ENCODE measurements at regions not wholly inside any gene's neighbourhood (a gene's known extent, or its start where the extent isn't known, plus 50 kb on each side); places are given as distances from the start of the nearest gene placed in this dataset.

DNA sequence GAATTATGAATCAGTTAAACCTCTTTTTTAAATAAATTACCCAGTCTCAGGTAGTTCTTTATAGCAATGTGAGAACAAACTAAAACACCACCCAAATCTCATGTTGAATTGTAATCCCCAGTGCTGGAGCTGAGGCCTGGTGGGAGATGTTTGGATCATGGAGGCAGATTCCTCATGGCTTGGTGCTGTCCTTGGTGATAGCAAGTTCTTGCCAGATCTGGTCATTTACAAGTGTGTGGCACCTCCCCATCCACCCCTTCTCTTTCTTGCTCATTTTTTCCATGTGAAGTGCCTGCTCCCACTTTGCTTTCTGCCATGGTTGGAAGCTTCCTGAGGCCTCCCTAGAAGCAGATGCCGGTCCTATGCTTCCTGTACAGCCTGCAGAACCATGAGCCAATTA, 102.1 kb upstream of the ANO4 start:
- Histone ChIP-seq H3K9me3 (ENCODE audit: low read depth) (no peaks in the 10 kb centered on the region), H3F3A (ENCODE audit: insufficient read depth) (no peaks in the 10 kb centered on the region), H2AFZ (no peak overlapping the region), H3K79me2 (ENCODE audit: insufficient read depth) (no peaks in the 10 kb centered on the region), H3K27me3 (replicated peaks; ENCODE audit: insufficient read depth) (no peaks in the 10 kb centered on the region), H3K36me3 (ENCODE audit: low read depth) (no peaks in the 10 kb centered on the region), H3K27ac (no peak overlapping the region), H3K4me2 (ENCODE audit: unreplicated experiment) (no peak overlapping the region), H3K9ac (no peak overlapping the region), H3K4me1 (ENCODE audit: insufficient read depth) (no peaks in the 10 kb centered on the region), H3K9me2 (ENCODE audit: insufficient read depth) (no peaks in the 10 kb centered on the region), H3K4me3 (no peak overlapping the region), H4K20me1 (ENCODE audit: insufficient read depth) (no peaks in the 10 kb centered on the region)
- in situ Hi-C loops (cut with MboI): no loop called here
- no peak for DNase-seq
- TF ChIP-seq EZH2 (IDR thresholded peaks at IDR 0.05; ENCODE audit: insufficient read depth, poor library complexity, severe bottlenecking) (no peak), EZH2phosphoT487 (IDR thresholded peaks at IDR 0.05; ENCODE audit: insufficient read depth, low read depth) (no peak)
- 52 to 58% methylated on average over 1 of the region's 1 CpG for WGBS, 2 experiments (ENCODE audit: low coverage in 1 of 2, low lambda C conversion rate in 2 of 2, missing lambda C conversion rate in 2 of 2)

DNA sequence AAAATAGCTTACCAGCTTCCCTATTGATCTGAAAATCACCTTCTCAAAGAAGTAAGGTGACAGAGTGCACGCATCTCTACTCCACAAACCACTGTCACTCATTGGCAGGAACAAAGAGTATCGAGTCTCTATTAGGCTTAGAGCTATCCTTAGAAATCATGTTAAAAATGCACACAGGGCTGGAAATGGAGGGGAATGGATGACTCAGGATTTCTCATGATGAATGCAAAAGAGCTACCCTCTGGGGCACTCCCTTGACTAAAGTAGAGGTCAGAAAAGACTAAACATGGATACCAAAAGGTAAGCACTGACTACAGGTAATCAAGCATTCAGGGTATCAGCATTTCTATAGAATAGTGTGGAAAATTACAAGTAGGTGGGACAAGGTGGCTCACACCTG, 96.1 kb upstream of the ANO4 start:
- TF ChIP-seq EZH2 (IDR thresholded peaks at IDR 0.05; ENCODE audit: insufficient read depth, poor library complexity, severe bottlenecking) (no peak), EZH2phosphoT487 (IDR thresholded peaks at IDR 0.05; ENCODE audit: insufficient read depth, low read depth) (no peak)
- in situ Hi-C loops (cut with MboI): no loop called here
- no peaks in the 10 kb centered on the region for H3K79me2 ChIP-seq (ENCODE audit: insufficient read depth)
- H3F3A ChIP-seq (ENCODE audit: insufficient read depth): no peaks in the 10 kb centered on the region
- H3K4me1 ChIP-seq (ENCODE audit: insufficient read depth): no peaks in the 10 kb centered on the region
- H3K4me3 ChIP-seq: no peak overlapping the region
- H3K9me3 ChIP-seq (ENCODE audit: low read depth): no peaks in the 10 kb centered on the region
- WGBS, 2 experiments (ENCODE audit: low coverage in 1 of 2, low lambda C conversion rate in 2 of 2, missing lambda C conversion rate in 2 of 2): 81 to 83% methylated on average over 2 of the region's 2 CpGs
- no peak overlapping the region for H2AFZ ChIP-seq
- H3K4me2 ChIP-seq (ENCODE audit: unreplicated experiment): no peak overlapping the region
- no peak overlapping the region for H3K27ac ChIP-seq
- no peaks in the 10 kb centered on the region for H3K36me3 ChIP-seq (ENCODE audit: low read depth)
- H3K9ac ChIP-seq: no peak overlapping the region
- no peaks in the 10 kb centered on the region for H3K27me3 ChIP-seq (replicated peaks; ENCODE audit: insufficient read depth)
- no peaks in the 10 kb centered on the region for H3K9me2 ChIP-seq (ENCODE audit: insufficient read depth)
- peak; percentile 20 for DNase-seq
- no peaks in the 10 kb centered on the region for H4K20me1 ChIP-seq (ENCODE audit: insufficient read depth)

DNA sequence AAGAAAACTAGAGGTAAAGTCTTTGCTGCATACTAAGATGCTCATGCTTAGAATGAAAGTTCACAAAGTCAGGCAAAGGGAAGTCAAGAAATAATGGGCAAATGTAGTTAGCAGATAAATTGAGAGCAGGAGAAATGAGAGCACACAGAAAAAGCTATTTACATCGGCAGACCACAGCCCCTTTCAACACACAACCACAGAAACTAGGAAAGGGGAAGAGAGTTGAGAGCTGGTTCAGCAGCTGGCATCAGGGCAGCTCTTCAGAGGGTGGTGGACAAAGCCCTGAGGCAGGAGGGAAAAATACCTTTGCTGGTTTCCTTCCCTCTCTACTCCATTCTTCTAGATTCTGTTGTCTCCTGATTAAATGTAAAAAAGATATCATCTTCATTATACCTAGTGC, 95.4 kb upstream of the ANO4 start:
- H3K9ac ChIP-seq: no peak overlapping the region
- H3K4me3 ChIP-seq: no peak overlapping the region
- no peaks in the 10 kb centered on the region for H3K9me2 ChIP-seq (ENCODE audit: insufficient read depth)
- no peaks in the 10 kb centered on the region for H3K79me2 ChIP-seq (ENCODE audit: insufficient read depth)
- H3K4me1 ChIP-seq (ENCODE audit: insufficient read depth): no peaks in the 10 kb centered on the region
- TF ChIP-seq EZH2 (IDR thresholded peaks at IDR 0.05; ENCODE audit: insufficient read depth, poor library complexity, severe bottlenecking) (no peak), EZH2phosphoT487 (IDR thresholded peaks at IDR 0.05; ENCODE audit: insufficient read depth, low read depth) (no peak)
- no peak overlapping the region for H3K27ac ChIP-seq
- no peaks in the 10 kb centered on the region for H3K27me3 ChIP-seq (replicated peaks; ENCODE audit: insufficient read depth)
- H3F3A ChIP-seq (ENCODE audit: insufficient read depth): no peaks in the 10 kb centered on the region
- no peak overlapping the region for H3K4me2 ChIP-seq (ENCODE audit: unreplicated experiment)
- 14 to 54% methylated on average over 1 of the region's 1 CpG for WGBS, 2 experiments (ENCODE audit: low coverage in 1 of 2, low lambda C conversion rate in 2 of 2, missing lambda C conversion rate in 2 of 2)
- H4K20me1 ChIP-seq (ENCODE audit: insufficient read depth): no peaks in the 10 kb centered on the region
- no peaks in the 10 kb centered on the region for H3K9me3 ChIP-seq (ENCODE audit: low read depth)
- no peaks in the 10 kb centered on the region for H3K36me3 ChIP-seq (ENCODE audit: low read depth)
- in situ Hi-C loops (cut with MboI): no loop called here
- no peak overlapping the region for H2AFZ ChIP-seq
- no peak for DNase-seq

DNA sequence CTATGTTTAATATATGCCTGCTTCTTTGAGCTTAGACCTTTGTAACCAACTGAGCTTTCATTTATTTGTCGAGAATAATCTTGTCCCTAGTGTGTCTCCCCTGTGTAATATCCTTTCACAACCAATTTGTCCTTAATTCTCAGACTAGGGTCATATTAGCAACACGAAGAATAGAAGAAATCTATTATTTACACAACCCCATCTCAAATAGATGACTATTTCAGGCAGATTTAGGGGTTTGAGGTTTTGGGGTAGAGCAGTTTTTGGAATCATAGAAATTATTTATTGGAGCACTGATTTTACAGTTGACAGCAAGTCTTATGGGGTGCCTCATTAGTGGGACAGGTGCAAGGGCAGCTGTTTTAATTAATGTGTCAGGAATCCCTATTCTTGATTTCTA, 91.2 kb upstream of the ANO4 start:
- in situ Hi-C loops (cut with MboI): no loop called here
- Histone ChIP-seq H3K36me3 (ENCODE audit: low read depth) (no peaks in the 10 kb centered on the region), H2AFZ (no peak overlapping the region), H3F3A (ENCODE audit: insufficient read depth) (peaks cover 7% of the 10 kb centered on the region), H3K9me3 (ENCODE audit: low read depth) (no peaks in the 10 kb centered on the region), H3K27ac (no peak overlapping the region), H3K79me2 (ENCODE audit: insufficient read depth) (no peaks in the 10 kb centered on the region), H3K4me1 (ENCODE audit: insufficient read depth) (peaks cover 11% of the 10 kb centered on the region), H3K9me2 (ENCODE audit: insufficient read depth) (no peaks in the 10 kb centered on the region), H3K4me3 (no peak overlapping the region), H3K4me2 (ENCODE audit: unreplicated experiment) (no peak overlapping the region), H3K27me3 (replicated peaks; ENCODE audit: insufficient read depth) (no peaks in the 10 kb centered on the region), H3K9ac (no peak overlapping the region), H4K20me1 (ENCODE audit: insufficient read depth) (no peaks in the 10 kb centered on the region)
- WGBS, 2 experiments (ENCODE audit: low coverage in 1 of 2, low lambda C conversion rate in 2 of 2, missing lambda C conversion rate in 2 of 2): 25 to 31% methylated on average over 2 of the region's 2 CpGs
- DNase-seq: no peak
- no peak for TF ChIP-seq EZH2phosphoT487 (IDR thresholded peaks at IDR 0.05; ENCODE audit: insufficient read depth, low read depth)
- no peak for TF ChIP-seq EZH2 (IDR thresholded peaks at IDR 0.05; ENCODE audit: insufficient read depth, poor library complexity, severe bottlenecking)

DNA sequence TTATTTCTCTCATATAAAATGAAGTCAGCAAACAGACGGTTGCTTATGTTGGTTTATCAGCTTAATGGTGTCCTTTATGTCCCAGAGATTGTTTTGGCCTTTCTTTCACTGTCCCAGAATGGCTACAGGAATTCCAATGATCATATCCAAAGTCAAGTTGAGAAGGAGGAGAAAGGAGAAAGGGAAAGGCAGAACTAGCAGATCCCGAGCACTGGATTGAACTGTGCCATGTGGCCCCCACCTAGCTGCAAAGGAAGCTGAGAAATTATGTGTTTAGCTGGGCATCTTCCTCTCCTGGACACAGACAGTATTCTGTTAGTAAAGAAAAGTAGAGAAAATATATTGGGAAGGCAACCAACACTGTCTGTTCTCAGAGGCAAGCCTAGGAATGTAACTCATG, 90.7 kb upstream of the ANO4 start:
- H3K79me2 ChIP-seq (ENCODE audit: insufficient read depth): no peaks in the 10 kb centered on the region
- H3K27me3 ChIP-seq (replicated peaks; ENCODE audit: insufficient read depth): no peaks in the 10 kb centered on the region
- H3K4me3 ChIP-seq: no peak overlapping the region
- H3K9me3 ChIP-seq (ENCODE audit: low read depth): no peaks in the 10 kb centered on the region
- in situ Hi-C loops (cut with MboI): no loop called here
- H3K27ac ChIP-seq: no peak overlapping the region
- DNase-seq: no peak
- no peak overlapping the region for H3K9ac ChIP-seq
- no peak overlapping the region for H2AFZ ChIP-seq
- H3F3A ChIP-seq (ENCODE audit: insufficient read depth): peaks cover 7% of the 10 kb centered on the region
- H3K9me2 ChIP-seq (ENCODE audit: insufficient read depth): no peaks in the 10 kb centered on the region
- H3K4me1 ChIP-seq (ENCODE audit: insufficient read depth): peaks cover 11% of the 10 kb centered on the region
- TF ChIP-seq EZH2 (IDR thresholded peaks at IDR 0.05; ENCODE audit: insufficient read depth, poor library complexity, severe bottlenecking) (no peak), EZH2phosphoT487 (IDR thresholded peaks at IDR 0.05; ENCODE audit: insufficient read depth, low read depth) (no peak)
- H4K20me1 ChIP-seq (ENCODE audit: insufficient read depth): no peaks in the 10 kb centered on the region
- WGBS, 2 experiments (ENCODE audit: low coverage in 1 of 2, low lambda C conversion rate in 2 of 2, missing lambda C conversion rate in 2 of 2): 76 to 77% methylated on average over 2 of the region's 2 CpGs
- H3K36me3 ChIP-seq (ENCODE audit: low read depth): no peaks in the 10 kb centered on the region
- H3K4me2 ChIP-seq (ENCODE audit: unreplicated experiment): no peak overlapping the region
